ENCODE measurements at regions not wholly inside any gene's neighbourhood (a gene's known extent, or its start where the extent isn't known, plus 50 kb on each side); places are given as distances from the start of the nearest gene placed in this dataset.

- no peak overlapping the region for H3K4me2 ChIP-seq (ENCODE audit: insufficient read depth, low read length)
- TF ChIP-seq MAX (IDR thresholded peaks at IDR 0.05; ENCODE audit: insufficient read depth, insufficient read length) (no peak), MYC (IDR thresholded peaks at IDR 0.05; ENCODE audit: low read depth, low read length) (no peak), FOS (IDR thresholded peaks at IDR 0.05; ENCODE audit: borderline replicate concordance, insufficient read depth, low read length) (no peak), POLR2AphosphoS5 (IDR thresholded peaks at IDR 0.05; ENCODE audit: insufficient read depth, low read depth, low read length) (no peak), POLR2A (IDR thresholded peaks at IDR 0.05; ENCODE audit: low read depth, low read length) (no peak), GATA2 (IDR thresholded peaks at IDR 0.05; ENCODE audit: insufficient read depth, insufficient read length, low read depth, low read length) (no peak), CTCF (IDR thresholded peaks at IDR 0.05; ENCODE audit: extremely low read depth in 1 of 2, insufficient read depth in 1 of 2, low read depth in 1 of 2, low read length in 2 of 2) (no peak), JUN (IDR thresholded peaks at IDR 0.05; ENCODE audit: borderline replicate concordance, insufficient read depth, insufficient read length, low read depth) (no peak), EZH2 (IDR thresholded peaks at IDR 0.05; ENCODE audit: borderline replicate concordance, low read depth, low read length, severe bottlenecking) (no peak)
- dilution Hi-C loops (cut with MboI; ENCODE audit: extremely low pct_ligation_motif_present, low sequenced_read_pairs): no loop called here
- ChIA-PET POLR2A (no interaction called here), CTCF (no interaction called here)
- H3K27ac ChIP-seq (ENCODE audit: insufficient read depth, low read depth, low read length): no peak overlapping the region
- H3K9me3 ChIP-seq (replicated peaks; ENCODE audit: control insufficient read depth, insufficient read depth, low read length): no peaks in the 10 kb centered on the region
- no TSS peak for BruUV-seq (replicated peaks)
- no peaks in the 10 kb centered on the region for H4K20me1 ChIP-seq (replicated peaks; ENCODE audit: control insufficient read depth, extremely low read depth, insufficient read depth, low read length)
- H3K36me3 ChIP-seq (ENCODE audit: control insufficient read depth in 2 of 2, extremely low read depth in 1 of 2, insufficient read depth in 2 of 2, low read length in 2 of 2): no peaks in the 10 kb centered on the region
- H3K4me3 ChIP-seq (replicated peaks in 1 of 3; ENCODE audit: insufficient read depth in 1 of 3, low read depth in 1 of 3, low read length in 3 of 3): no peak overlapping the region
- no peaks in the 10 kb centered on the region for H3K4me1 ChIP-seq (ENCODE audit: control insufficient read depth, extremely low read depth, insufficient read depth, low read length)
- H3K79me2 ChIP-seq (ENCODE audit: control insufficient read depth, insufficient read depth, low read length): no peaks in the 10 kb centered on the region
- H2AFZ ChIP-seq (ENCODE audit: low read depth, low read length): no peak overlapping the region
- intact Hi-C loops (cut with micrococcal nuclease): no loop called here
- FAIRE-seq (no peak), DNase-seq (ENCODE audit: low read depth, low spot score) (no peak)
- no peaks in the 10 kb centered on the region for H3K27me3 ChIP-seq (ENCODE audit: control insufficient read depth in 2 of 2, insufficient read depth in 2 of 2, low read length in 2 of 2)
- H3K9me1 ChIP-seq (replicated peaks; ENCODE audit: control insufficient read depth, extremely low read depth, insufficient read depth, low read length): no peaks in the 10 kb centered on the region
- no peak overlapping the region for H3K9ac ChIP-seq (replicated peaks; ENCODE audit: extremely low read depth, insufficient read depth, low read length)
These were observed 199.7 kb upstream of the RAB6C start for GRCh38 chr2:129779783-129780182.
